Loucy (cell line): ENCODE measurements at regions not wholly inside any gene's neighbourhood (a gene's known extent, or its start where the extent isn't known, plus 50 kb on each side); places are given as distances from the start of the nearest gene placed in this dataset.

Experiments
- H2AFZ ChIP-seq: fragments of 200-600 bp; sonication (generic); 2 replicates; pipeline ENCODE4 v1.6.0; 2016; ENCODE audit warnings: antibody characterized with exemption, mild to moderate bottlenecking, low read length, moderate library complexity
- H3F3A ChIP-seq: fragments of 200-600 bp; 2 replicates; pipeline ENCODE4 v1.6.0; 2016; ENCODE audit warnings: antibody characterized with exemption, low read depth, mild to moderate bottlenecking
- H3K27me3 ChIP-seq: fragments of 200-600 bp; sonication (generic); 2 replicates; pipeline ENCODE4 v1.6.1; 2014; ENCODE audit warnings: low read length, mild to moderate bottlenecking; ENCODE audit not compliant: insufficient read depth, poor library complexity, severe bottlenecking
- H3K36me3 ChIP-seq: fragments of 200-600 bp; sonication (generic); 2 replicates; pipeline ENCODE4 v1.6.1; 2016; ENCODE audit warnings: low read length; ENCODE audit not compliant: insufficient read depth
- H3K4me1 ChIP-seq: fragments of 200-600 bp; sonication (generic); 2 replicates; pipeline ENCODE4 v1.5.1; 2014; ENCODE audit warnings: low read length, mild to moderate bottlenecking; ENCODE audit not compliant: insufficient read depth, poor library complexity, severe bottlenecking
- H3K4me2 ChIP-seq: fragments of 200-600 bp; sonication (generic); 2 replicates; pipeline ENCODE4 v1.6.0; 2014; ENCODE audit warnings: antibody characterized with exemption, low read length, low read depth, mild to moderate bottlenecking; ENCODE audit not compliant: poor library complexity, severe bottlenecking
- H3K4me3 ChIP-seq: fragments of 200-600 bp; sonication (generic); 2 replicates; pipeline ENCODE4 v1.5.1; 2014; ENCODE audit warnings: low read length, mild to moderate bottlenecking, mixed read lengths; ENCODE audit not compliant: poor library complexity, severe bottlenecking
- H3K79me2 ChIP-seq: fragments of 200-600 bp; sonication (generic); 2 replicates; pipeline ENCODE4 v1.6.1; 2014; ENCODE audit warnings: low read length; ENCODE audit not compliant: insufficient read depth
- H3K9ac ChIP-seq: fragments of 200-600 bp; sonication (generic); 2 replicates; pipeline ENCODE4 v1.6.0; 2014; ENCODE audit warnings: mild to moderate bottlenecking, low read depth, low read length, moderate library complexity; ENCODE audit not compliant: poor library complexity, severe bottlenecking
- H3K9me2 ChIP-seq: fragments of 200-600 bp; sonication (generic); replicated peaks from 2 replicates; pipeline ENCODE4 v1.6.1; 2016; ENCODE audit warnings: low read depth, low read length, mixed read lengths
- H3K9me3 ChIP-seq: fragments of 200-600 bp; sonication (generic); 2 replicates; pipeline ENCODE4 v1.6.1; 2014; ENCODE audit warnings: mild to moderate bottlenecking, antibody characterized with exemption, low read length, low read depth; ENCODE audit not compliant: insufficient read depth
- H4K20me1 ChIP-seq: fragments of 200-600 bp; sonication (generic); 2 replicates; pipeline ENCODE4 v1.6.0; 2014; ENCODE audit warnings: antibody characterized with exemption, low read length, mild to moderate bottlenecking; ENCODE audit not compliant: insufficient read depth, poor library complexity, severe bottlenecking
- EZH2phosphoT487 ChIP-seq: fragments of 200-600 bp; IDR thresholded peaks from 2 replicates; pipeline ENCODE4 v1.6.1; 2018; ENCODE audit warnings: antibody characterized with exemption, mild to moderate bottlenecking, moderate library complexity, borderline replicate concordance
- TF ChIP-seq, protein P1 (sequence below): fragments of 200-600 bp; sonication (generic); conservative IDR thresholded peaks from 2 replicates; pipeline ENCODE4 v1.5.1; 2014; ENCODE audit warnings: mild to moderate bottlenecking, antibody characterized with exemption, low read length

DNA sequence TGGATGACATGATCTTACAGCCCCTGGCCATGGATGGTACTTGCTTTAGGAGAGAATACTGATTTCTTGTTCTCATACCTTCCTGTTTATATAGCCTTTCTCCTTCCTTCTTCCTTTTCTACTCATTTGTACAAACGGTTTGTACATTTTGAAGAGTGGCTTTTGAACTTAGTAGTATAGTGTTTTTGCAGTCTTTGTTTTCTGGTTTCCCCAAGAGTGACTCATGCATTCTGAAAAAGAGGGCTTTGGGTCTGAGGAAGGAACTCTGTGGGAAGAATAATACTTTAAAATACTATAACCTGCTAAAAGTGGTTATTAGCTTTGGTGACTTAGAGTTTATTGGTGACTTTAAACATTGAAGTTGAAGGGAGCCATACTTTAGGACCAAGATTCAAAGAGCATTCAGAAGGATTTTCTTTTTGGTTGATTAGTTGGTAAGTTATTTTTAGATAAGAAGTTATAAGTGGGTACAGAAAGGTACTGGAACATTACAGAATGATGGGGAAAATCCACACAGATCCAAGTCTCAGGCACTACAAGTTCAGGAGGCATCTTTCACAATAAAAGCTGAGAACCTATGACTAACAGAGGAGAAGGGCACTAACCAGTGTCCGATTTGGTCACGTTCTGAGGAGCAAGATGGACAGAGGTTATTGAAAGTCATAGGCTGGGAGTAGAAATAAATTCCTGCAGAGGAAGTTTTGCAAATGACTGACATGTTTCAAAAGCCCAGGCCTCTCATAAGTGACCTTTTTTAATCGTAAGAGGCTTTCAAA is 369.6 kb upstream of the AZI2 start:
- H4K20me1 ChIP-seq, result no peaks in the 10 kb centered on the region
- H3K9me3 ChIP-seq, result no peaks in the 10 kb centered on the region
- H3K79me2 ChIP-seq, result no peaks in the 10 kb centered on the region
- no peak overlapping the region for H3K4me3 ChIP-seq
- H2AFZ ChIP-seq, result no peak overlapping the region; the same call in 1 of the 2 replicates
- no peak overlapping the region for H3K4me2 ChIP-seq
- no peak overlapping the region for H3K9ac ChIP-seq
- peaks cover 11% of the 10 kb centered on the region for H3K4me1 ChIP-seq
- H3K9me2 ChIP-seq, result no peaks in the 10 kb centered on the region
- no peaks in the 10 kb centered on the region for H3K36me3 ChIP-seq
- no peaks in the 10 kb centered on the region for H3F3A ChIP-seq
- TF ChIP-seq, protein P1, sequence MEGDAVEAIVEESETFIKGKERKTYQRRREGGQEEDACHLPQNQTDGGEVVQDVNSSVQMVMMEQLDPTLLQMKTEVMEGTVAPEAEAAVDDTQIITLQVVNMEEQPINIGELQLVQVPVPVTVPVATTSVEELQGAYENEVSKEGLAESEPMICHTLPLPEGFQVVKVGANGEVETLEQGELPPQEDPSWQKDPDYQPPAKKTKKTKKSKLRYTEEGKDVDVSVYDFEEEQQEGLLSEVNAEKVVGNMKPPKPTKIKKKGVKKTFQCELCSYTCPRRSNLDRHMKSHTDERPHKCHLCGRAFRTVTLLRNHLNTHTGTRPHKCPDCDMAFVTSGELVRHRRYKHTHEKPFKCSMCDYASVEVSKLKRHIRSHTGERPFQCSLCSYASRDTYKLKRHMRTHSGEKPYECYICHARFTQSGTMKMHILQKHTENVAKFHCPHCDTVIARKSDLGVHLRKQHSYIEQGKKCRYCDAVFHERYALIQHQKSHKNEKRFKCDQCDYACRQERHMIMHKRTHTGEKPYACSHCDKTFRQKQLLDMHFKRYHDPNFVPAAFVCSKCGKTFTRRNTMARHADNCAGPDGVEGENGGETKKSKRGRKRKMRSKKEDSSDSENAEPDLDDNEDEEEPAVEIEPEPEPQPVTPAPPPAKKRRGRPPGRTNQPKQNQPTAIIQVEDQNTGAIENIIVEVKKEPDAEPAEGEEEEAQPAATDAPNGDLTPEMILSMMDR, result no peak
- no peak for TF ChIP-seq EZH2phosphoT487
- H3K27me3 ChIP-seq, result no peaks in the 10 kb centered on the region

GRCh38 chr3:28726840-28727239 is 378.2 kb upstream of the AZI2 start:
- Histone ChIP-seq H3K79me2 (no peaks in the 10 kb centered on the region), H3K9me2 (no peaks in the 10 kb centered on the region), H2AFZ (no peak overlapping the region), H3K4me1 (peaks cover 4% of the 10 kb centered on the region), H3K9ac (no peak overlapping the region), H3K36me3 (no peaks in the 10 kb centered on the region), H3F3A (no peaks in the 10 kb centered on the region), H4K20me1 (no peaks in the 10 kb centered on the region), H3K4me2 (no peak overlapping the region), H3K9me3 (no peaks in the 10 kb centered on the region), H3K27me3 (no peaks in the 10 kb centered on the region), H3K4me3 (no peak overlapping the region)
- no peak for TF ChIP-seq EZH2phosphoT487
- TF ChIP-seq, protein P1, result peak; percentile 90

GRCh38 chr3:28727307-28727706 is 378.7 kb upstream of the AZI2 start:
- TF ChIP-seq EZH2phosphoT487, result no peak
- TF ChIP-seq, protein P1, result no peak
- H2AFZ ChIP-seq, result no peak overlapping the region
- no peaks in the 10 kb centered on the region for H4K20me1 ChIP-seq

More at GRCh38 chr3:28727307-28727706, 378.7 kb upstream of the AZI2 start:
- Histone ChIP-seq H3K27me3 (no peaks in the 10 kb centered on the region), H3K9me2 (no peaks in the 10 kb centered on the region), H3K4me1 (peaks cover 4% of the 10 kb centered on the region), H3K79me2 (no peaks in the 10 kb centered on the region), H3K36me3 (no peaks in the 10 kb centered on the region), H3F3A (no peaks in the 10 kb centered on the region), H3K4me2 (no peak overlapping the region), H3K9me3 (no peaks in the 10 kb centered on the region), H3K9ac (no peak overlapping the region), H3K4me3 (no peak overlapping the region)
